GM12892 (cell line): ENCODE measurements at regions not wholly inside any gene's neighbourhood (a gene's known extent, or its start where the extent isn't known, plus 50 kb on each side); places are given as distances from the start of the nearest gene placed in this dataset.

Experiments used
- POLR2A ChIP-seq: IDR thresholded peaks from 2 replicates; pipeline ENCODE4 v1.6.1; 2011; ENCODE audit warnings: low read depth, low read length, control low read depth
- TAF1 ChIP-seq: IDR thresholded peaks from 2 replicates; pipeline ENCODE4 v1.6.1; 2011; ENCODE audit warnings: low read depth, mild to moderate bottlenecking, control low read depth, low read length, borderline replicate concordance

GRCh38 chr6:67676892-67677291, 958.2 kb upstream of the ADGRB3 start:
- TF ChIP-seq TAF1, result no peak
- no peak for TF ChIP-seq POLR2A
